Mucosa of descending colon (tissue), 3 donors: ENCODE measurements at regions not wholly inside any gene's neighbourhood (a gene's known extent, or its start where the extent isn't known, plus 50 kb on each side); places are given as distances from the start of the nearest gene placed in this dataset.

Experiments used
- ATAC-seq: fragments of 200-7000 bp; cut with Tn5 transposase; one replicate; pipeline ENCODE4 v1.9.1; 2020; ENCODE audit warnings: mild to moderate bottlenecking, moderate library complexity
- DNase-seq, 3 donors: peaks; one replicate each; pipeline ENCODE4 v3.0.0-alpha.2; 2020
- H3K36me3 ChIP-seq: fragments of 200-600 bp; one replicate; pipeline ENCODE4 v1.8.0; 2021; ENCODE audit warnings: low read depth, mild to moderate bottlenecking
- H3K4me1 ChIP-seq: fragments of 200-600 bp; one replicate; pipeline ENCODE4 v1.8.0; 2021; ENCODE audit warnings: low read depth, mild to moderate bottlenecking
- H3K4me3 ChIP-seq: fragments of 200-600 bp; one replicate; pipeline ENCODE4 v1.8.0; 2021; ENCODE audit warnings: mild to moderate bottlenecking
- H3K9me3 ChIP-seq: fragments of 200-600 bp; one replicate; pipeline ENCODE4 v1.8.0; 2021; ENCODE audit warnings: mild to moderate bottlenecking
- intact Hi-C, 2 donors: fragments of 100-400 bp; cut with DNase I in 1 of 2; cut with micrococcal nuclease in 1 of 2; formaldehyde crosslinking; loops; one replicate each; pipeline versions ENCODE4 v1.11.0 to v1.11.1; 2022; cut with DNase I, micrococcal nuclease
- TF ChIP-seq, protein P1 (sequence below): fragments of 200-600 bp; IDR thresholded peaks from one replicate; pipeline ENCODE4 v1.8.0; 2022; ENCODE audit warnings: antibody characterized with exemption, mild to moderate bottlenecking
- donor health status: DM: no; HTN: no; CAD: no; lungs with moderate emphysema.
- donor health status: DM: no; HTN: no; CAD: no.
- donor health status: DM: no; HTN: yes; CAD: no.

DNA sequence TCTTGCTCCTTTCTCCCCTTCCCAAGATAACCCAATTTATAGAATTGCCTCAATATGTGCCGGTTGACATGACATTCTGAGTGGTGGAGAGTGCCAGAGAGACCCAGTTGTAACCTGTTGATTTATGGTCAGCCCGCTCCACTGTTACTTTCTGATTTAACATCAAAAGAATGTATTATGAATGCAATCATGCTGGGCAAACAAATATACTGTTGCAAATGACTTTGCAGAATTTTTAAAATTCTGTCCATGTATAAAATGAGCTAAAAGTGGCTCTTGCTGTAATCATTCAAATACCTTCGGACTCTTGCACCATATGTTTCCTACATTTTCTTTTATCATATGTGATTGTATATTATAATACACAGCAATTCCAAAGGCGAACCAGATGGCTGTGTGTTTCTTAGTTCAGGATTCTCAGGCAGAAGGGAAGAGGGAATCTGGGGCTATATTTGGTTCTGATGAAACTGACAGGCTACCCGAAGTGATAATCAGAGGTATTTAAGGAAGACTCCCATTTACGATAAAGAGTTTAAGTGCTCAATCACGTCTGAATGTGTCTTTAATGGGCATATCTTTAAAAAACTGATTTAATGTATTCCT lies 131.7 kb downstream of the CLCN4 start:
- no peaks in the 10 kb centered on the region for H3K9me3 ChIP-seq
- H3K36me3 ChIP-seq, result no peaks in the 10 kb centered on the region
- DNase-seq (no peak), ATAC-seq (no peak)
- no peak overlapping the region for H3K4me3 ChIP-seq
- no peaks in the 10 kb centered on the region for H3K4me1 ChIP-seq
- TF ChIP-seq, protein P1, sequence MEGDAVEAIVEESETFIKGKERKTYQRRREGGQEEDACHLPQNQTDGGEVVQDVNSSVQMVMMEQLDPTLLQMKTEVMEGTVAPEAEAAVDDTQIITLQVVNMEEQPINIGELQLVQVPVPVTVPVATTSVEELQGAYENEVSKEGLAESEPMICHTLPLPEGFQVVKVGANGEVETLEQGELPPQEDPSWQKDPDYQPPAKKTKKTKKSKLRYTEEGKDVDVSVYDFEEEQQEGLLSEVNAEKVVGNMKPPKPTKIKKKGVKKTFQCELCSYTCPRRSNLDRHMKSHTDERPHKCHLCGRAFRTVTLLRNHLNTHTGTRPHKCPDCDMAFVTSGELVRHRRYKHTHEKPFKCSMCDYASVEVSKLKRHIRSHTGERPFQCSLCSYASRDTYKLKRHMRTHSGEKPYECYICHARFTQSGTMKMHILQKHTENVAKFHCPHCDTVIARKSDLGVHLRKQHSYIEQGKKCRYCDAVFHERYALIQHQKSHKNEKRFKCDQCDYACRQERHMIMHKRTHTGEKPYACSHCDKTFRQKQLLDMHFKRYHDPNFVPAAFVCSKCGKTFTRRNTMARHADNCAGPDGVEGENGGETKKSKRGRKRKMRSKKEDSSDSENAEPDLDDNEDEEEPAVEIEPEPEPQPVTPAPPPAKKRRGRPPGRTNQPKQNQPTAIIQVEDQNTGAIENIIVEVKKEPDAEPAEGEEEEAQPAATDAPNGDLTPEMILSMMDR, result no peak
- intact Hi-C loops, result no loop called here

DNA sequence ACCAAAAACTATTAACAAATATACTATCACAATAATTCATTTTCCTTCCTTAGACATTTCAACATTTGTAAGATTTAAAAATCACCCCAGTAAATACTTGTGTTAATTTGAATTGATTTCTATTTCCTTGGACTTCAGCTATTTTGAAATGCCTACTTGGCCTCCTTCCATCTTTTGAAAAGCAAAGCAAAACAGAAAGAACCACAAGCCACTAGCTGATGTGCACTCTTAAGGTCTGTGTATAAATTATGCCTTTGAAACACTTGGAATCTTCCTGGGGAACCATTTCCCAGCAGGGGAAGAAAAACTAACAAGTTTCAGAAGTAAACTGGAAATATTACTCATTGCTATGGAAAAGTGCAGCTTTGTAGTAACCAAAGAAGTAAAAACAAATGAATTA lies 139.8 kb downstream of the CLCN4 start:
- intact Hi-C loops, result no loop called here
- Histone ChIP-seq H3K4me1 (no peaks in the 10 kb centered on the region), H3K4me3 (no peak overlapping the region), H3K36me3 (no peaks in the 10 kb centered on the region), H3K9me3 (no peaks in the 10 kb centered on the region)
- DNase-seq (no peak), ATAC-seq (no peak)
- TF ChIP-seq, protein P1, result no peak

DNA sequence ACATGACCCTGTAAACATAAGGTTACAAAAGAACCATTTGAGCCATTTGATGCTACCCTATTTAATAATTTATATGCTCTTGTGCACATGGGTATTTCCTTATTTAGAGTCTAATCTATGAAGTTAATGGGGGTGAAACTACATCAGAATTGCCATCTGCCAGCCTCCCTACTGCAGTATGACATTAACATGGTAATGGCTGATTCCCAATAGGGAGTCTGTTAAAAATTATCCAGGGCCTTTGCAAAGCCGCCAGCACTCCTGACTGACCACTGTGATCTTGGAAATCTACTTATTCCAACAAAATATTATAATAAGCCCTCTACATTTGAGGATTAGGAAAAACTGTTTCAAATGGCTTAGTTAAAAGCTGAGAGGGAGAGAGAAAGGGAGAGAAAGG lies 153.7 kb downstream of the CLCN4 start:
- intact Hi-C loops, result no loop called here
- ATAC-seq (no peak), DNase-seq (no peak)
- H3K36me3 ChIP-seq, result no peaks in the 10 kb centered on the region
- H3K4me1 ChIP-seq, result no peaks in the 10 kb centered on the region
- TF ChIP-seq, protein P1, result no peak
- no peaks in the 10 kb centered on the region for H3K9me3 ChIP-seq
- H3K4me3 ChIP-seq, result no peak overlapping the region

DNA sequence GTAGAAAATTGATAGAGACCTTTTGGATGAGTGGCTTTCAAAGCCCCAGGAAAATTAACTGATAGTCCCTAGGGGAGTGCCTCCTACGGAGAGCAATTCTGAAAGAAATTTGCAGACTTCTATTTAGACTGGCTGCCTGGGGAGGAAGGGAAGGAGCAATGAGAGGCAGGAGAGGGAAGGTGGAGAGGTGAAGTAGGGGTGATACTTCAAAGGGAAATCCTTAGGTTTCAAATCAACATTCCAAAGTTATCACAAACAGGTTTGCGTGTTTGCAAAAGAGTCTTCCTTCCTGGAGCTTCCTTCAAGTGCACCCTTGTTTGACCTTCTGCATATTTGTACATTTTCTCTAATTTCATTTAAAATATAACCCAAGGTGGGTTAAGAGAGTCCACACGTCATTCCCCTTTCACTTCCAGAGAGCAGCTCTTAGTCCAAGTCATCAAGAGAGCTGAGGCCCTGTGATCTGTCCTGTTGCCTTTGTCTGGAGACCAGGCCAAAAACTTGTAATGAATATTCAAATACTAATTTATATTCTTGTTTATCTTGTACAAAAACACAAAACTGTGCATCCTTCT lies 157.8 kb downstream of the CLCN4 start:
- DNase-seq (no peak), ATAC-seq (no peak)
- H3K4me3 ChIP-seq, result no peak overlapping the region
- H3K36me3 ChIP-seq, result no peaks in the 10 kb centered on the region
- intact Hi-C loops, result no loop called here
- H3K4me1 ChIP-seq, result no peaks in the 10 kb centered on the region
- TF ChIP-seq, protein P1, result no peak
- H3K9me3 ChIP-seq, result no peaks in the 10 kb centered on the region

DNA sequence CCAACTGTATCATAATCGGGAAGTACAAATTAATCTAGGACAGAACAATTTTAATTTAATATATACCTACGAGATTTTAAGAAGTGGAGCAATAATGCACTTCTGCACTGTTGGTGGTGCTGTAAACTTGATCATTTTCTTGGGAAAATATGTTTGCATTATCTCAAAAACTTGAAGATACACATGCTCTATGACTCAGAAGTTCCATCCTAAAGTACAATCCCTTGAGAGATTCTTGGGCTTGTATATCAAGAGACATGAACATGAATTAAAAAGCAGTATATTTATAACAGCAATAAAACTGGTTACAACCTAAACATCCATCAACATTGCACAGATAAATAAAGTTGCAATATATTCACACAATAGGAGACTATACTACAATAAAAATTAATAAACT lies 168.8 kb downstream of the CLCN4 start:
- ATAC-seq (no peak), DNase-seq (no peak)
- intact Hi-C loops, result no loop called here
- H3K9me3 ChIP-seq, result no peaks in the 10 kb centered on the region
- no peaks in the 10 kb centered on the region for H3K4me1 ChIP-seq
- H3K4me3 ChIP-seq, result no peak overlapping the region
- TF ChIP-seq, protein P1, result no peak
- no peaks in the 10 kb centered on the region for H3K36me3 ChIP-seq
